ENCODE measurements at regions not wholly inside any gene's neighbourhood (a gene's known extent, or its start where the extent isn't known, plus 50 kb on each side); places are given as distances from the start of the nearest gene placed in this dataset.
"Not testable (repeated sequence)": the region's sequence is repeated elsewhere in the genome, so short reads cannot be mapped to it uniquely, and the experiment has no call there.

GRCh38 chr12:131443019-131444000 is 267.6 kb upstream of the SFSWAP start:
- DNase-seq: no peak

- DNase-seq: no peak
Observed at GRCh38 chr12:131444220-131445164, 266.4 kb upstream of the SFSWAP start.

DNA sequence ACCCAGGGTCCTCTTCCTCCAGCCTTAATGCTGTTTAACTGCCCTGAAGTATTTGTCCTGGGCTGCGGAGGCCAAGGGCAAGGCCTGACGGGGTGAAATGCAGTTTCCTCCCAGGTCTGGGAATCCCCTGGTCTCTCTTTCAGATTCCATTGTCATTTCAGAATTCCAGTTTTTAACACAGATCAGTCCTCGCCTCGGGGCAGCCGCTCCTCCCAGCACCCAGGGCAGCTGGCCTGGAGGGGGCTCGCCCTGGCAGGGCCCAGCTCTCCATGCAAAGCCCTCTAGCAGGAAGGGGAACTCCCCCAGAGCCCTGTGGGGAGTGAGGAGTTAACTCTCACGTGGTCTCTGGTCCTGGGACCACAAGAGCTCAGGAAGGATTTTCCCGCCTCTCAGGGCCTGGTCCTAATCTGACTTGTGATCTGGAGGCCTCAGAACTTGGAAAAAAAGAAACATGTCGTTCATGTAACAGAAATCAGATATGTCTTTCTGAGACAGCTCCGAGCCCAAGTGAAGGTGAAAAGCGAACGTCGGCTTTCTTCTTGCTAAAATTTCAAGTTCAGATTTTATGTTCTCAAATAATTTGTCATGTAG is 265.6 kb upstream of the SFSWAP start:
- DNase-seq: no peak

DNA sequence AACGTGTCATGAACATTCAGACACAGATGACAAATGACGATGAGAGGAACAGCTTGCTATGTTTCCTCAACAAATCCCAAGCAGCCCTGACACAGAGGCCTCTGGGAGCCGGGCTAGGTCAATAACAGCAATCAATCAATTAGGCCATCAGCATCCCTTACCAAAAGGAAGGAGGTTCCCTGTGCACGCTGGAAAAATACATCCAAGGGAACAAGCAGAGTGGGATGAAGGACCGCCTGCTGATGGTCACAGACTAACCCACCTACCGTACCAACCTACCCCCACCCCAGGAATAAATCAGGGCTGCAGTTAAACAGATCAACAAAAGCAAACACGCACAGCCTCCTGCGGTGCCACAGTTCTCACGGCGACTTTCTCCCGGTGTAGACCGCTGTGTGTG is 265.1 kb upstream of the SFSWAP start:
- no peak for DNase-seq

DNA sequence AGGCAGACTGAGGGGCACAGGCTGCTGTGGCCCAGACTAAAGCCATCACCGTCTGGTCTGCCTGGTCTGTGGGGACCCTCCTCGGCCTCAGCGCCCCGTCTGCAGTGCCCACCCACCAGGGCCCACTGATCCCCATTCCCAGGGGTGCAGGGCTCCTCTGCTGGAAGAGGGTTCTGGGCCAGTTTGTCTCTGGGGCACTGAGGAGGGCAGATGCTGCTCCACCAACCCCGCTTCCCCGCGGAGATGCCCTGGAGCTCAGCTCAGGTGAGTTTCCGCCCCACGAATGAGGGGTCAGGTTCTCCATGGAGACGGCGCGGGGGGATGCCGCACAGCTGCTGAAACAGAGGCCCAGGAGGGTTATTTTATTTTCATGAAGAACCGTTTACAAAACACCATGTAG is 263.3 kb upstream of the SFSWAP start:
- DNase-seq: not testable (repeated sequence)

DNA sequence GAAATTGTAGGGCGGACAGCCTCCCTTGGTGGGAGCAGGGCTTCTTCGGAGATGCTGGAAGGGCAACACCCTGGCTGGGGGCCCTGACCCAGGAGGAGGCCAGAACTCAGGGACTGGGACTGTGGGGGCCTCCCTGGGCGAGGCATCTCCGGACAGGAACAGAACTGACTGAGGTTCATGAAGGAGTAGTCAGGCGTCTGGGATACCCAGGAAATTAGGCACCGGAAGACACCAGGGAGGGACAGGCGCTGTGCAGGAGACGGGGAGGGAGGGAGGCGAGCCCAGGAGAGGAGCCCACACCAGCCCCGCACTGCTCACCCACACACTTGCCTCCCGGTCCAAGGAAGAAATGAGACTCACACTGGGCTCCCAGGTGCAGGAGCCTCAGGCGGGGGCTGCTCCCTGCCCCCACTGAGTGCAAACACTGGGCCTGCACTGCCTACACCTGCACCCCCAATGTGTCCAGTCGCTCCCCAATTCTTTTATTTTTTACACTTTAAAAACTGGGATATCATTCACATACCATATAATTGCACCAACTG is 262.6 kb upstream of the SFSWAP start:
- no peak for DNase-seq

GRCh38 chr12:131449027-131449426 is 261.9 kb upstream of the SFSWAP start:
- no peak for DNase-seq

DNA sequence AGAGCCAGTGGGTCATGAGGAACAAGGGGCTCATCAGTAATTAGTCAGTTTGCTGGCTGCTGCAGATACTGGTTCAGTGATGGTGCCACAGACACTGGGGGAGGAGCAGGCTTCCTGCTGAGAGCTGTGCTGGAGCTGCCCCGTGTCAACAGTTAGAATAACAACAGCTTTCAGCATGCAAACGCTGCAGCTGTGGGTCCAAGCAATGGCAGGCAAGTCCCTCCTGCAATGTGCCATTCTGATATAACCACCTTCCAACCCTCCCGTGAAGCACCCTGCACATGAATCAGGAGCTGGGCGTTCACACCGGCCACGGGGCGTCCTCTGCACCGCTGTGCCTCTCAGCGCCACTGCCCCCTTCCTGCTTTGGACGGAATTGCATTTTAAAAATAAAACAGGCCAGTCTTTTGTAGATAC is 258.4 kb upstream of the SFSWAP start:
- DNase-seq: peak; percentile 29 to 48

GRCh38 chr12:131454418-131455217 is 256.3 kb upstream of the SFSWAP start:
- peak; percentile 46 to 60 for DNase-seq

GRCh38 chr12:131455218-131455506 is 255.7 kb upstream of the SFSWAP start:
- no peak for DNase-seq

DNA sequence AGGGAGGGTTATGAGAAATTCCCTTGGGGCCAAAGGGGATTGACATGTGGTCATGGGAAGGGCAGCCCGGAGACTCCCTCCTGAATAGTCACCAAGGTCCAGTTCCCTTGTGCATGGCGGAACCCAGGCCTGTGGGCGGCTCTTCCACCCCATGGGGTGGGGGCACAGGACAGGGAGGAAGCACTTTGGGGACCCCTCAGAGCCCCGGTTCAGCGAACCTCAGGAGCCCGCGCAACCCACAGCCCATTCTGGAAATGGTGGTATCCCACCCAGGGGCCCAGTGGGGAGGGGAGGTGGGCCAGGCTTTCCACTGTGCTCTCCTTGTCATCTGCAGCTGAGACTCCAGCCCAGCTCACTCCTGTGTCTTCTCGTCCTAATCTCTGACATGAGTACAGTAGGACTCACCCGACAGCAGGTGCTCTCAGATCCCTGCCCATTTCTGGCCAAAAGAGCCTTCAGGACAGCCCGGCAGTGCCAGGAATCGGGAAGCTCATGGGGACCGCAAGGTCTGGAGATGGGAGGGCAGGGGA is 255.2 kb upstream of the SFSWAP start:
- no peak for DNase-seq

- no peak for DNase-seq
Observed at GRCh38 chr12:131456301-131457027, 254.4 kb upstream of the SFSWAP start.

GRCh38 chr12:131457028-131457310 is 253.9 kb upstream of the SFSWAP start:
- DNase-seq: no peak

DNA sequence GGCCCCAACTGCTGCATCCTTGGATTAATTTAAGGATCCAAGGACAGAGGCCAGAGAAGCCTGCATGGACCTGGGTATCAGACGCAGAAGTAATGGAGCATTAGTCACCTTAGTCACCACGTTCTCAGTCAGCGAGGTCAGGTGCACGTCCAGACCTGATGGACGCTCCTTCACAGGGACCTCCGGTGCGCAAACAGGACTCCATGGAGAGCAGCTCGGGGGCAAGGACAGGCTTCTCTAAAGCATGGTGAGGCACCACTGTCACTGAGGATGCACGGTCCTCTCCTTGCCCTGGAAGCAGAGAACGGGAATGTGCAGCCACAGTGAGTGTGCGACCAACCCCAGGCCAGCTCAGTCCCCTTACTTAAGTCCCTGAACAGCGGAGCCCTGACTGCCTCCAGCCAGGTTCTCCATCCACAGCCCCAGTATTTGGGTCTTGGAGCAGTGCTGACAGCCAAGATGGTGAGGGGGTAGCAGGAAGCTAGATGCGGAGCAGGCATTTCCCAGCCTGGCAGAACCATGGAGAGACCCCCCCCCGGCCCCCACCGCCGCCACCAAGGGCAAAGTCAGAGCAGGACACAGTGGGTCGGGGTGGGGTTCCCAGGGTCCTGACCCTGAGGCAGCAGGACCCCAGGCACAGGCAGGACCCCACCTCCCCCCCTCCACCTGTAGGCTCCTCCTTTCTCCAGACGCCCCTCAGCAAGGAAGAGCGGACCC is 253.4 kb upstream of the SFSWAP start:
- DNase-seq: no peak

- no peak for DNase-seq
Observed at GRCh38 chr12:131458048-131458374, 252.9 kb upstream of the SFSWAP start.

- no peak for DNase-seq
Observed at GRCh38 chr12:131458931-131459772, 251.7 kb upstream of the SFSWAP start.

GRCh38 chr12:131459773-131460365 is 251.0 kb upstream of the SFSWAP start:
- no peak for DNase-seq

- DNase-seq: no peak
Observed at GRCh38 chr12:131460520-131460919, 250.4 kb upstream of the SFSWAP start.

GRCh38 chr12:131461096-131461495 is 249.8 kb upstream of the SFSWAP start:
- no peak for DNase-seq

- no peak for DNase-seq
Observed at GRCh38 chr12:131463174-131463573, 247.7 kb upstream of the SFSWAP start.
